OCI-LY1 (cell line): ENCODE measurements at regions not wholly inside any gene's neighbourhood (a gene's known extent, or its start where the extent isn't known, plus 50 kb on each side); places are given as distances from the start of the nearest gene placed in this dataset.

Source experiments
- H2AFZ ChIP-seq: fragments of 200-600 bp; sonication (generic), shearing (Covaris generic); 2 replicates; pipeline ENCODE4 v1.6.0; 2014; ENCODE audit warnings: antibody characterized with exemption, mild to moderate bottlenecking, low read length
- H3F3A ChIP-seq: fragments of 200-600 bp; sonication (generic), shearing (Covaris generic); 2 replicates; pipeline ENCODE4 v1.6.0; 2014; ENCODE audit warnings: mild to moderate bottlenecking, antibody characterized with exemption, low read length, moderate library complexity; ENCODE audit not compliant: insufficient read depth
- H3K27ac ChIP-seq: fragments of 200-600 bp; sonication (generic); 2 replicates; pipeline ENCODE4 v1.5.1; 2014; ENCODE audit warnings: low read length, mixed run types, mild to moderate bottlenecking, low read depth; ENCODE audit not compliant: poor library complexity, severe bottlenecking
- H3K27me3 ChIP-seq: fragments of 200-600 bp; sonication (generic); 2 replicates; pipeline ENCODE4 v1.6.0; 2014; ENCODE audit warnings: antibody characterized with exemption, mild to moderate bottlenecking, low read length, moderate library complexity; ENCODE audit not compliant: insufficient read depth
- H3K36me3 ChIP-seq: fragments of 200-600 bp; sonication (generic); 2 replicates; pipeline ENCODE4 v1.6.1; 2014; ENCODE audit warnings: mild to moderate bottlenecking, antibody characterized with exemption, low read length, moderate library complexity, mixed read lengths; ENCODE audit not compliant: insufficient read depth
- H3K4me1 ChIP-seq: fragments of 200-600 bp; sonication (generic); 2 replicates; pipeline ENCODE4 v1.5.1; 2014; ENCODE audit warnings: mild to moderate bottlenecking, low read length, moderate library complexity; ENCODE audit not compliant: insufficient read depth, severe bottlenecking
- H3K4me2 ChIP-seq: fragments of 200-600 bp; sonication (generic), shearing (Covaris generic); 2 replicates; pipeline ENCODE4 v1.6.1; 2014; ENCODE audit warnings: low read length
- H3K4me3 ChIP-seq: fragments of 200-600 bp; sonication (generic); 2 replicates; pipeline ENCODE4 v1.5.1; 2014; ENCODE audit warnings: low read length, low read depth, mild to moderate bottlenecking, mixed read lengths; ENCODE audit not compliant: poor library complexity, severe bottlenecking
- H3K79me2 ChIP-seq: fragments of 200-600 bp; shearing (Covaris generic); 2 replicates; pipeline ENCODE4 v1.6.1; 2016; ENCODE audit warnings: mixed run types, low read length, mixed read lengths; ENCODE audit not compliant: insufficient read depth
- H3K9ac ChIP-seq: fragments of 200-600 bp; sonication (generic), shearing (Covaris generic); 2 replicates; pipeline ENCODE4 v1.6.1; 2014; ENCODE audit warnings: mild to moderate bottlenecking, low read length, mixed read lengths
- H3K9me2 ChIP-seq: fragments of 200-600 bp; sonication (generic), shearing (Covaris generic); 2 replicates; pipeline ENCODE4 v1.6.1; 2014; ENCODE audit warnings: low read depth, mild to moderate bottlenecking, low read length, mixed read lengths
- H3K9me3 ChIP-seq: fragments of 200-600 bp; shearing (Covaris generic); 2 replicates; pipeline ENCODE4 v1.6.1; 2014; ENCODE audit warnings: low read length, mixed read lengths
- H4K20me1 ChIP-seq: fragments of 200-600 bp; sonication (generic), shearing (Covaris generic); 2 replicates; pipeline ENCODE4 v1.6.0; 2016; ENCODE audit warnings: mild to moderate bottlenecking, low read length; ENCODE audit not compliant: insufficient read depth
- CTCF ChIP-seq: fragments of 200-600 bp; sonication (generic), shearing (Covaris generic); IDR thresholded peaks from 2 replicates; pipeline ENCODE4 v1.5.1; 2017; ENCODE audit warnings: mild to moderate bottlenecking, antibody characterized with exemption, low read length, moderate library complexity, mixed read lengths
- EZH2 ChIP-seq: fragments of 200-600 bp; sonication (generic), shearing (Covaris generic); IDR thresholded peaks from 2 replicates; pipeline ENCODE4 v1.8.0; 2017; ENCODE audit warnings: borderline replicate concordance, mixed run types, mild to moderate bottlenecking, antibody characterized with exemption, low read length, moderate library complexity, mixed read lengths

GRCh38 chr2:240245184-240245583, 104.7 kb upstream of the OTOS start:
- Histone ChIP-seq H3K27me3 (peaks cover 3% of the 10 kb centered on the region; the same call in 1 of the 2 replicates), H3K79me2 (no peaks in the 10 kb centered on the region), H2AFZ (no peak overlapping the region), H3K27ac (no peak overlapping the region), H3F3A (no peaks in the 10 kb centered on the region), H3K4me1 (no peaks in the 10 kb centered on the region), H3K4me2 (no peak overlapping the region), H3K4me3 (no peak overlapping the region), H3K9me2 (no peaks in the 10 kb centered on the region), H4K20me1 (no peaks in the 10 kb centered on the region), H3K9ac (no peak overlapping the region), H3K9me3 (no peaks in the 10 kb centered on the region), H3K36me3 (no peaks in the 10 kb centered on the region)
- TF ChIP-seq CTCF (no peak), EZH2 (no peak)

- Histone ChIP-seq H3K27me3 (peaks cover 3% of the 10 kb centered on the region; the same call in 1 of the 2 replicates), H2AFZ (no peak overlapping the region), H3K4me1 (no peaks in the 10 kb centered on the region), H4K20me1 (no peaks in the 10 kb centered on the region), H3K9me2 (no peaks in the 10 kb centered on the region), H3K36me3 (no peaks in the 10 kb centered on the region), H3K9me3 (no peaks in the 10 kb centered on the region), H3K9ac (no peak overlapping the region), H3K27ac (no peak overlapping the region), H3K4me2 (no peak overlapping the region), H3K79me2 (no peaks in the 10 kb centered on the region), H3F3A (no peaks in the 10 kb centered on the region), H3K4me3 (no peak overlapping the region)
- no peak for TF ChIP-seq EZH2
- no peak for TF ChIP-seq CTCF
Measured at GRCh38 chr2:240245706-240246105, 105.2 kb upstream of the OTOS start.

GRCh38 chr2:240246173-240246820, 105.8 kb upstream of the OTOS start:
- H3K36me3 ChIP-seq, result no peaks in the 10 kb centered on the region
- H3K9me2 ChIP-seq, result no peaks in the 10 kb centered on the region
- H3K27me3 ChIP-seq, result peaks cover 3% of the 10 kb centered on the region; the same call in 1 of the 2 replicates
- no peak overlapping the region for H3K4me3 ChIP-seq
- no peak overlapping the region for H3K9ac ChIP-seq
- H4K20me1 ChIP-seq, result no peaks in the 10 kb centered on the region
- no peak overlapping the region for H3K27ac ChIP-seq
- no peak overlapping the region for H2AFZ ChIP-seq
- TF ChIP-seq CTCF (no peak), EZH2 (no peak)
- no peaks in the 10 kb centered on the region for H3K4me1 ChIP-seq
- H3F3A ChIP-seq, result no peaks in the 10 kb centered on the region
- no peak overlapping the region for H3K4me2 ChIP-seq
- H3K9me3 ChIP-seq, result no peaks in the 10 kb centered on the region
- no peaks in the 10 kb centered on the region for H3K79me2 ChIP-seq
